ENCODE measurements at regions not wholly inside any gene's neighbourhood (a gene's known extent, or its start where the extent isn't known, plus 50 kb on each side); places are given as distances from the start of the nearest gene placed in this dataset.

DNA sequence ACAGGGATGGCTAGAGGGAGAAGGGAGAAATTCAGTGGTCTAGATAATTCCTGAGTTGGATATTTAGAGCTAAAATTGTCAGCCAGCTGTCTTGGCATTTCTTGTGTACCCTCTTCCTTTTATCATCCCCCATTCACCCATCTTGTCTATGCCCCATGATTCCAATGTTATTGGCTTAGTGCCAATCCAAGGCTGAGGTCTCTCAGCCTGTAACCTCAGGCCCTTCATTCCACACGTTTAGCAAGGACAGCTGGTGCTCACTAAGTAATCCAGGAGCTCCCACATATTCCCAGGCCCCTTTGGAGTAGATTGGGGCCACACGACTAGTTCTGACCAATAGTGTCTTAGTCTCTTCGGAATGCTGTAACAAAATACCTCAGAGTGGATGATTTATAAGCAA, 112.4 kb upstream of the ATXN1 start:
- Histone ChIP-seq H3K9me2 (ENCODE audit: insufficient read depth, low read length) (no peaks in the 10 kb centered on the region), H3K36me3 (ENCODE audit: insufficient read depth, low read length) (no peaks in the 10 kb centered on the region)
- intact Hi-C loops (cut with micrococcal nuclease; ENCODE audit: unreplicated experiment): no loop called here

DNA sequence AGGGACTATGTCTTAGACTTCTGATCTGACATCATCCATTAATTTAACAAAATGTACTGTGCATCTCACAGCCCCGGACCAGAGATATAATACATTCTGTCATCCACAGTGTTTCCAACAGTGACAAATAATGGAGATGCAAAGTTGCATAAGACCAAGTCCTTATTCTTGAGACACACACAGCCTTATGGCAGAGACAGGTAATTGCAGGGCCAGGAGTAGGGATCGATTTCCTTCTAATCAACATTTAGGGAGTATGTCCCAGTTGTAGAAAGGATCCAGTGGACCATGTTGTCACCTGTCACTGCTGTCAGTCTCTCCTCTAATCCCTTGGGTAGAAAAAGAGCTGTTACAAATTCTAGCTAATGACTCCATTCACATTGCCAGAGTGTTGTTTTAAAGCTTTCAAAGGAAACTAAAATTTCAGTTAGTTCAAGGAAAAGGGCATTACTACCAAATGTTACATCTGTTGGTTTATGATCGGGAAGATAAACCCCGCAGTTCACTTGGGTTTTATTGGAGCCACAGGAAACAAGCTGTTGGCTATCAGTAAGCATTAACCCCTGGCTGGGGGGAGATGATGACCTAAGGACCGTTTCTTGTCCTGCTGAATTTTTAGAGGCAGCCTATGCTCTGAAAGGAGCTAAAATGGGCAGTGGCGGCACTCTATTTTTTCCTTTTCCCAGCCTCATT, 111.4 kb upstream of the ATXN1 start:
- Histone ChIP-seq H3K4me2 (ENCODE audit: low read length) (no peak overlapping the region), H3K9me2 (ENCODE audit: insufficient read depth, low read length) (no peaks in the 10 kb centered on the region), H3K79me2 (ENCODE audit: insufficient read depth, low read depth, low read length) (no peaks in the 10 kb centered on the region), H3K36me3 (ENCODE audit: insufficient read depth, low read length) (no peaks in the 10 kb centered on the region), H3K27ac (ENCODE audit: low read depth, low read length, poor library complexity, severe bottlenecking) (no peak overlapping the region), H3K9me3 (ENCODE audit: low read length) (no peaks in the 10 kb centered on the region), H4K20me1 (ENCODE audit: insufficient read depth, low read length) (no peaks in the 10 kb centered on the region), H3K4me3 (ENCODE audit: low read depth, low read length, poor library complexity, severe bottlenecking) (no peak overlapping the region), H3K4me1 (ENCODE audit: insufficient read depth, low read length, poor library complexity, severe bottlenecking) (no peaks in the 10 kb centered on the region), H2AFZ (ENCODE audit: low read length) (no peak overlapping the region)
- POLR2A ChIA-PET: no interaction called here
- intact Hi-C loops (cut with micrococcal nuclease; ENCODE audit: unreplicated experiment): no loop called here
- no peak for DNase-seq (ENCODE audit: low spot score)
- BruUV-seq (replicated peaks): no TSS peak
- CTCF ChIA-PET (ENCODE audit: unreplicated experiment): no interaction called here
- TF ChIP-seq, protein P1, sequence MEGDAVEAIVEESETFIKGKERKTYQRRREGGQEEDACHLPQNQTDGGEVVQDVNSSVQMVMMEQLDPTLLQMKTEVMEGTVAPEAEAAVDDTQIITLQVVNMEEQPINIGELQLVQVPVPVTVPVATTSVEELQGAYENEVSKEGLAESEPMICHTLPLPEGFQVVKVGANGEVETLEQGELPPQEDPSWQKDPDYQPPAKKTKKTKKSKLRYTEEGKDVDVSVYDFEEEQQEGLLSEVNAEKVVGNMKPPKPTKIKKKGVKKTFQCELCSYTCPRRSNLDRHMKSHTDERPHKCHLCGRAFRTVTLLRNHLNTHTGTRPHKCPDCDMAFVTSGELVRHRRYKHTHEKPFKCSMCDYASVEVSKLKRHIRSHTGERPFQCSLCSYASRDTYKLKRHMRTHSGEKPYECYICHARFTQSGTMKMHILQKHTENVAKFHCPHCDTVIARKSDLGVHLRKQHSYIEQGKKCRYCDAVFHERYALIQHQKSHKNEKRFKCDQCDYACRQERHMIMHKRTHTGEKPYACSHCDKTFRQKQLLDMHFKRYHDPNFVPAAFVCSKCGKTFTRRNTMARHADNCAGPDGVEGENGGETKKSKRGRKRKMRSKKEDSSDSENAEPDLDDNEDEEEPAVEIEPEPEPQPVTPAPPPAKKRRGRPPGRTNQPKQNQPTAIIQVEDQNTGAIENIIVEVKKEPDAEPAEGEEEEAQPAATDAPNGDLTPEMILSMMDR (conservative IDR thresholded peaks at IDR 0.05; ENCODE audit: low read length): no peak
- TF ChIP-seq EZH2phosphoT487 (IDR thresholded peaks at IDR 0.05; ENCODE audit: borderline replicate concordance, low read depth, low read length): no peak

More for the DNA sequence above, 112.4 kb upstream of the ATXN1 start:
- CTCF ChIA-PET (ENCODE audit: unreplicated experiment): no interaction called here
- POLR2A ChIA-PET: interaction anchor here (0.7 kb wide), 1 partner anchor 1150 kb away, joined by 4 read pairs; no protein-coding TSS in a partner anchor
- H3K4me3 ChIP-seq (ENCODE audit: low read depth, low read length, poor library complexity, severe bottlenecking): no peak overlapping the region
- DNase-seq (ENCODE audit: low spot score): no peak
- H3K9me3 ChIP-seq (ENCODE audit: low read length): no peaks in the 10 kb centered on the region
- no peak for TF ChIP-seq EZH2phosphoT487 (IDR thresholded peaks at IDR 0.05; ENCODE audit: borderline replicate concordance, low read depth, low read length)
- TF ChIP-seq, protein P1 (conservative IDR thresholded peaks at IDR 0.05; ENCODE audit: low read length): no peak
- H3K27ac ChIP-seq (ENCODE audit: low read depth, low read length, poor library complexity, severe bottlenecking): no peak overlapping the region
- no peaks in the 10 kb centered on the region for H3K4me1 ChIP-seq (ENCODE audit: insufficient read depth, low read length, poor library complexity, severe bottlenecking)
- H3K79me2 ChIP-seq (ENCODE audit: insufficient read depth, low read depth, low read length): no peaks in the 10 kb centered on the region
- BruUV-seq (replicated peaks): no TSS peak
- H4K20me1 ChIP-seq (ENCODE audit: insufficient read depth, low read length): no peaks in the 10 kb centered on the region
- H3K4me2 ChIP-seq (ENCODE audit: low read length): no peak overlapping the region
- no peak overlapping the region for H2AFZ ChIP-seq (ENCODE audit: low read length)

DNA sequence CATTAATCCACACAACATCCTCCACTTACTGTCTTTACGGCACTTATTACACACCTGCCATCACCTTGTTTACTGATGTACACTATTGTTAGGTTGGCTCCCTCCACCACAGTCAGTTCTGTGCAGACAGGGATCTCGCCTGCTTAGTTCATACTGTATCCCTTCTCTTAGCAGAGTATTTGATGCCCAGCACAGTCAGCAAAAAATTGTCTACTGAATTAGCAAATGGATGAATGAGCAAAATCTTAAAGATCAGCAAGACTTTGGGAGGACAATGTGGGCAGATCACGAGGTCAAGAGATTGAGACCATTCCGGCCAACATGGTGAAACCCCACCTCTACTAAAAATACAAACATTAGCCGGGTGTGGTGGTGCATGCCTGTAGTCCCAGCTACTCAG, 109.8 kb upstream of the ATXN1 start:
- intact Hi-C loops (cut with micrococcal nuclease; ENCODE audit: unreplicated experiment): no loop called here
- Histone ChIP-seq H3K9me2 (ENCODE audit: insufficient read depth, low read length) (no peaks in the 10 kb centered on the region), H3K4me2 (ENCODE audit: low read length) (no peak overlapping the region), H4K20me1 (ENCODE audit: insufficient read depth, low read length) (no peaks in the 10 kb centered on the region), H3K79me2 (ENCODE audit: insufficient read depth, low read depth, low read length) (no peaks in the 10 kb centered on the region), H2AFZ (ENCODE audit: low read length) (no peak overlapping the region), H3K4me1 (ENCODE audit: insufficient read depth, low read length, poor library complexity, severe bottlenecking) (no peaks in the 10 kb centered on the region), H3K9me3 (ENCODE audit: low read length) (no peaks in the 10 kb centered on the region), H3K4me3 (ENCODE audit: low read depth, low read length, poor library complexity, severe bottlenecking) (no peak overlapping the region), H3K27ac (ENCODE audit: low read depth, low read length, poor library complexity, severe bottlenecking) (no peak overlapping the region), H3K36me3 (ENCODE audit: insufficient read depth, low read length) (no peaks in the 10 kb centered on the region)
- ChIA-PET POLR2A (no interaction called here), CTCF (ENCODE audit: unreplicated experiment) (no interaction called here)
- no peak for TF ChIP-seq EZH2phosphoT487 (IDR thresholded peaks at IDR 0.05; ENCODE audit: borderline replicate concordance, low read depth, low read length)
- TF ChIP-seq, protein P1 (conservative IDR thresholded peaks at IDR 0.05; ENCODE audit: low read length): no peak
- no peak for DNase-seq (ENCODE audit: low spot score)
- BruUV-seq (replicated peaks): no TSS peak
